ENCODE measurements at regions not wholly inside any gene's neighbourhood (a gene's known extent, or its start where the extent isn't known, plus 50 kb on each side); places are given as distances from the start of the nearest gene placed in this dataset.

GRCh38 chr7:9785211-9785610 is 1188.5 kb upstream of the PHF14 start:
- Histone ChIP-seq H3K9me3 (replicated peaks) (no peaks in the 10 kb centered on the region), H3K4me1 (no peaks in the 10 kb centered on the region), H3K27me3 (ENCODE audit: low read depth) (no peaks in the 10 kb centered on the region), H3K36me3 (no peaks in the 10 kb centered on the region), H3K4me3 (no peak overlapping the region), H3K27ac (replicated peaks) (no peak overlapping the region)
- no peak for DNase-seq
- intact Hi-C loops (cut with micrococcal nuclease): no loop called here
- no peak for TF ChIP-seq CTCF (IDR thresholded peaks at IDR 0.05; ENCODE audit: borderline replicate concordance)

- intact Hi-C loops (cut with micrococcal nuclease): no loop called here
- Histone ChIP-seq H3K4me3 (no peak overlapping the region), H3K36me3 (no peaks in the 10 kb centered on the region), H3K27ac (replicated peaks) (no peak overlapping the region), H3K9me3 (replicated peaks) (peaks cover 8% of the 10 kb centered on the region), H3K4me1 (no peaks in the 10 kb centered on the region), H3K27me3 (ENCODE audit: low read depth) (no peaks in the 10 kb centered on the region)
- TF ChIP-seq CTCF (IDR thresholded peaks at IDR 0.05; ENCODE audit: borderline replicate concordance): no peak
- DNase-seq: no peak
Observed at GRCh38 chr7:9796241-9796640, 1177.4 kb upstream of the PHF14 start.

GRCh38 chr7:9822458-9823290 is 1151.0 kb upstream of the PHF14 start:
- Histone ChIP-seq H3K27me3 (ENCODE audit: low read depth) (no peaks in the 10 kb centered on the region), H3K9me3 (replicated peaks) (peaks cover 18% of the 10 kb centered on the region), H3K36me3 (no peaks in the 10 kb centered on the region), H3K4me1 (no peaks in the 10 kb centered on the region), H3K4me3 (no peak overlapping the region), H3K27ac (replicated peaks) (no peak overlapping the region)
- intact Hi-C loops (cut with micrococcal nuclease): no loop called here
- no peak for DNase-seq
- no peak for TF ChIP-seq CTCF (IDR thresholded peaks at IDR 0.05; ENCODE audit: borderline replicate concordance)

GRCh38 chr7:9835199-9835598 is 1138.5 kb upstream of the PHF14 start:
- intact Hi-C loops (cut with micrococcal nuclease): no loop called here
- no peak overlapping the region for H3K4me3 ChIP-seq
- no peak overlapping the region for H3K27ac ChIP-seq (replicated peaks)
- no peaks in the 10 kb centered on the region for H3K4me1 ChIP-seq
- TF ChIP-seq CTCF (IDR thresholded peaks at IDR 0.05; ENCODE audit: borderline replicate concordance): no peak
- no peak for DNase-seq
- H3K36me3 ChIP-seq: no peaks in the 10 kb centered on the region
- no peaks in the 10 kb centered on the region for H3K9me3 ChIP-seq (replicated peaks)
- no peaks in the 10 kb centered on the region for H3K27me3 ChIP-seq (ENCODE audit: low read depth)

GRCh38 chr7:9836671-9837070 is 1137.0 kb upstream of the PHF14 start:
- no peak for DNase-seq
- Histone ChIP-seq H3K4me1 (no peaks in the 10 kb centered on the region), H3K9me3 (replicated peaks) (no peaks in the 10 kb centered on the region), H3K4me3 (no peak overlapping the region), H3K27ac (replicated peaks) (no peak overlapping the region), H3K36me3 (no peaks in the 10 kb centered on the region), H3K27me3 (ENCODE audit: low read depth) (no peaks in the 10 kb centered on the region)
- TF ChIP-seq CTCF (IDR thresholded peaks at IDR 0.05; ENCODE audit: borderline replicate concordance): no peak
- intact Hi-C loops (cut with micrococcal nuclease): no loop called here

All from left ventricle myocardium inferior (tissue), 1 donor.